Ishikawa (cell line): ENCODE measurements at regions not wholly inside any gene's neighbourhood (a gene's known extent, or its start where the extent isn't known, plus 50 kb on each side); places are given as distances from the start of the nearest gene placed in this dataset.

Experiments
- CEBPB ChIP-seq: IDR thresholded peaks from 2 replicates; pipeline ENCODE4 v1.6.1; 2012
- CREB1 ChIP-seq: IDR thresholded peaks from 2 replicates; pipeline ENCODE4 v1.6.1; 2012; ENCODE audit warnings: low read depth
- EGR1 ChIP-seq: IDR thresholded peaks from 2 replicates; pipeline ENCODE4 v1.6.1; 2012
- EP300 ChIP-seq: IDR thresholded peaks from 2 replicates; pipeline ENCODE4 v1.6.1; 2012; ENCODE audit warnings: borderline replicate concordance
- FOXM1 ChIP-seq: IDR thresholded peaks from 2 replicates; pipeline ENCODE4 v1.6.1; 2012; ENCODE audit warnings: low read depth, borderline replicate concordance
- MAX ChIP-seq: IDR thresholded peaks from 2 replicates; pipeline ENCODE4 v1.6.1; 2012
- NFIC ChIP-seq: IDR thresholded peaks from 2 replicates; pipeline ENCODE4 v1.6.1; 2012
- RAD21 ChIP-seq: IDR thresholded peaks from 2 replicates; pipeline ENCODE4 v1.6.1; 2012; ENCODE audit warnings: low read depth
- REST ChIP-seq: IDR thresholded peaks from 2 replicates; pipeline ENCODE4 v1.6.1; 2012; ENCODE audit warnings: low read depth, mild to moderate bottlenecking
- TAF1 ChIP-seq: IDR thresholded peaks from 2 replicates; pipeline ENCODE4 v1.6.1; 2012; ENCODE audit warnings: low read depth, mild to moderate bottlenecking
- TCF12 ChIP-seq: IDR thresholded peaks from 2 replicates; pipeline ENCODE4 v1.6.1; 2012; ENCODE audit warnings: low read depth
- TEAD4 ChIP-seq: IDR thresholded peaks from 2 replicates; pipeline ENCODE4 v1.6.1; 2012
- USF1 ChIP-seq: IDR thresholded peaks from 2 replicates; pipeline ENCODE4 v1.6.1; 2012
- YY1 ChIP-seq: IDR thresholded peaks from 2 replicates; pipeline ENCODE4 v1.6.1; 2012; ENCODE audit warnings: low read depth
- ZBTB7A ChIP-seq: IDR thresholded peaks from 2 replicates; pipeline ENCODE4 v1.6.1; 2012; ENCODE audit warnings: low read depth

- no peak for TF ChIP-seq CREB1
- no peak for TF ChIP-seq USF1
- TF ChIP-seq TCF12, result no peak
Measured at GRCh38 chr1:69082312-69082711, 485.4 kb upstream of the LRRC7 start.

GRCh38 chr1:69086148-69086547 is 481.6 kb upstream of the LRRC7 start:
- TF ChIP-seq CREB1 (no peak), EGR1 (no peak), USF1 (no peak)

- no peak for TF ChIP-seq FOXM1
- no peak for TF ChIP-seq USF1
- no peak for TF ChIP-seq EGR1
- TF ChIP-seq MAX, result no peak
- TF ChIP-seq TAF1, result no peak
- no peak for TF ChIP-seq CREB1
- no peak for TF ChIP-seq RAD21
- TF ChIP-seq EP300, result no peak
- TF ChIP-seq TEAD4, result no peak
- TF ChIP-seq YY1, result no peak
- no peak for TF ChIP-seq CEBPB
- TF ChIP-seq ZBTB7A, result no peak
- no peak for TF ChIP-seq REST
- no peak for TF ChIP-seq TCF12
- TF ChIP-seq NFIC, result no peak
Measured at GRCh38 chr1:69088571-69088970, 479.2 kb upstream of the LRRC7 start.

GRCh38 chr1:69090170-69090569 is 477.6 kb upstream of the LRRC7 start:
- TF ChIP-seq CEBPB, result no peak
- no peak for TF ChIP-seq EP300
- TF ChIP-seq TAF1, result no peak
- no peak for TF ChIP-seq REST
- no peak for TF ChIP-seq CREB1
- TF ChIP-seq NFIC, result no peak

GRCh38 chr1:69090752-69091151 is 477.0 kb upstream of the LRRC7 start:
- TF ChIP-seq MAX, result no peak
- no peak for TF ChIP-seq CREB1
- TF ChIP-seq CEBPB, result no peak
- TF ChIP-seq TEAD4, result no peak
- TF ChIP-seq RAD21, result no peak
- no peak for TF ChIP-seq USF1
- TF ChIP-seq EGR1, result no peak
- TF ChIP-seq YY1, result no peak
- TF ChIP-seq REST, result no peak
- TF ChIP-seq TCF12, result no peak
- TF ChIP-seq EP300, result no peak
